Small intestine (tissue), 7 donors: ENCODE measurements at regions not wholly inside any gene's neighbourhood (a gene's known extent, or its start where the extent isn't known, plus 50 kb on each side); places are given as distances from the start of the nearest gene placed in this dataset.

Experiments used
- DNase-seq, 2 donors: peaks; one replicate each; pipeline versions ENCODE4 v3.0.0 to v3.0.0-alpha.2; 2013
- FAIRE-seq: peaks from 2 replicates; lab custom pipeline; 2012; peaks lifted over from hg19 to GRCh38; lab: Jason Lieb, UNC
- H3K27ac ChIP-seq, 3 donors: one replicate each; pipeline ENCODE4 v1.5.1; 2013; ENCODE audit warnings: low read length in 2 of 3, mild to moderate bottlenecking in 2 of 3, control low read depth in 1 of 3, inconsistent platforms in 1 of 3, low read depth in 1 of 3, moderate library complexity in 1 of 3
- H3K27me3 ChIP-seq, 3 donors: one replicate each; pipeline ENCODE4 v1.6.1; 2013; ENCODE audit warnings: low read length in 3 of 3, inconsistent platforms in 1 of 3; ENCODE audit not compliant: control insufficient read depth in 3 of 3, insufficient read depth in 3 of 3
- H3K36me3 ChIP-seq, 3 donors: one replicate each; pipeline ENCODE4 v1.6.1; 2013; ENCODE audit warnings: low read length in 3 of 3, inconsistent platforms in 1 of 3, low read depth in 1 of 3, mild to moderate bottlenecking in 1 of 3, moderate library complexity in 1 of 3; ENCODE audit not compliant: control insufficient read depth in 3 of 3, insufficient read depth in 2 of 3
- H3K4me1 ChIP-seq, 3 donors: one replicate each; pipeline ENCODE4 v1.6.1; 2013; ENCODE audit warnings: low read length in 2 of 3, inconsistent platforms in 1 of 3, low read depth in 1 of 3, mild to moderate bottlenecking in 1 of 3, moderate library complexity in 1 of 3; ENCODE audit not compliant: control insufficient read depth in 3 of 3, insufficient read depth in 2 of 3
- H3K4me3 ChIP-seq, 3 donors: one replicate each; pipeline ENCODE4 v1.5.1; 2013; ENCODE audit warnings: low read length in 3 of 3, control low read depth in 1 of 3, inconsistent platforms in 1 of 3, low read depth in 1 of 3, mild to moderate bottlenecking in 1 of 3, moderate library complexity in 1 of 3
- H3K9me3 ChIP-seq, 2 donors: one replicate each; pipeline ENCODE4 v1.6.1; 2013; ENCODE audit warnings: low read depth in 1 of 2, low read length in 1 of 2; ENCODE audit not compliant: control insufficient read depth in 2 of 2, insufficient read depth in 1 of 2
- WGBS, 3 donors: extraction: QIAGEN DNeasy Blood & Tissue Kit; methylation state at CpG; one replicate each; pipeline ENCODE4 v1.1.7; 2013; 5-methylcytosine and 5-hydroxymethylcytosine counted together
- donor health status: healthy with polysubstance abuse.
- donor health status: control.
- donor health status: control.
- donor health status: Bipolar disorder and iron deficiency.
- donor health status: healthy.

DNA sequence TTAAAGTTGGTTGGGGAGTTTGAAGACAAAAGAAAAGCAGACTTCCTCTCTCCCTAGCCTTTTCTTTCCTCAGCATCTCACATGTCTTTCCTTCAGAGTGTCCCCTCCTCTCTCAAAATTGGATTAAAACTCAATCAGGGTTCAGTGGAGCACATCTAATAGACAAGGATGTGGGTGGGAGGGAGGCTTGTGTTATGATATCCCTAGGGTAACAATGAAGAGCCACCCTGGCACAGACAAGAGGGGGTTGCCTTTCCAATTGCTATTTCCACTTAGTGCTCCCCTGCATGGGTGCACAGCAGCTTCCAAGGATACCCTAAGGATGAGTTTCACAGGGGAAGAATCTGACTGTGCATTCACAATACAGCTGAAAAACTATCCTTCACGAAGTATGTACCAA is 585.2 kb upstream of the C9orf72 start:
- Histone ChIP-seq H3K27me3 (no peaks in the 10 kb centered on the region), H3K4me3 (no peak overlapping the region), H3K36me3 (no peaks in the 10 kb centered on the region), H3K9me3 (peaks cover 0 to 9% of the 10 kb centered on the region in 2 donors), H3K4me1 (peaks cover 0 to 3% (median 0%) of the 10 kb centered on the region in 3 donors), H3K27ac (no peak overlapping the region)
- 87 to 91% (median 90%) methylated on average over 1 of the region's 1 CpG for WGBS, 3 donors
- FAIRE-seq, result no peak
- DNase-seq, result no peak

DNA sequence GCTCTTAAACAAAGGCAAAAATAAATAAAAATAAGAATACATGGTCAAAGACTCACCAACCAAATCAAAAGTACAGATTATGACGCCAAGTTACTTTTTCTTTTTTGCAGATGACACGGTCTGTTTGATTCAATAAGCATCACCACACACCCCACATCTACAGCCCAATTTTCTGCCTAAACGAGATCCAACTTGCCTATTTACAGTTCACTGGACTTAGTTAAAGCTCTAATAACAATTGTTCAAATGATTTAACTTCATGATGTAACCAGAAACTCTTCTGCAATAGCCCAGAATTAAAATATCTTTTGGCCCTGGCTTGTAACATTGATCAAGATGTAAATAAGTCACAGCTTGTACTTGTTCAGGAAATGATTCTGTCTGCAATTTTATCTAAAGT is 590.3 kb upstream of the C9orf72 start:
- Histone ChIP-seq H3K27me3 (no peaks in the 10 kb centered on the region), H3K9me3 (no peaks in the 10 kb centered on the region), H3K4me1 (no peaks in the 10 kb centered on the region), H3K4me3 (no peak overlapping the region), H3K36me3 (no peaks in the 10 kb centered on the region), H3K27ac (no peak overlapping the region)
- WGBS, 3 donors, result 63 to 72% (median 69%) methylated on average over 3 of the region's 3 CpGs
- no peak for DNase-seq
- no peak for FAIRE-seq

DNA sequence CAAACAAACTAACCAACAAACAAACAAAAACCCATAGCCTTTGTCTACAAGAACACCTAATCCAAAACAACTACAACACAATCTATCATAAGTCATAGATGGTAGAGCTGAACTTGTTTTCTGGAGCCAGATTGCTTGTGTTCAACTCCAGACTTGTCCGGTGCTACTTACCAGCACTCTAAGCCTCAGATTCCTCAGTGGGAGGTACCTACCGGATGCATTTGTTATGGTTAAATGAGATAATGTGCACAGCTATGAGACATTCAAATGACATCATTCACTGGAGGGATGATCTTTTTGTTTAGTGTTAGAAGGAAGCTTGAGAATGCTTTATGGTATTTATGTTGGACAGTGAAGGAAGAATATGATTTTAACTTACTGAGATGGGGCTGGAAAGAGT is 592.9 kb upstream of the C9orf72 start:
- no peak for FAIRE-seq
- no peak overlapping the region for H3K27ac ChIP-seq
- DNase-seq, result no peak
- WGBS, 3 donors, result 87 to 97% (median 93%) methylated on average over 2 of the region's 2 CpGs
- no peak overlapping the region for H3K4me3 ChIP-seq
- no peaks in the 10 kb centered on the region for H3K36me3 ChIP-seq
- H3K4me1 ChIP-seq, result no peaks in the 10 kb centered on the region
- no peaks in the 10 kb centered on the region for H3K9me3 ChIP-seq
- no peaks in the 10 kb centered on the region for H3K27me3 ChIP-seq

DNA sequence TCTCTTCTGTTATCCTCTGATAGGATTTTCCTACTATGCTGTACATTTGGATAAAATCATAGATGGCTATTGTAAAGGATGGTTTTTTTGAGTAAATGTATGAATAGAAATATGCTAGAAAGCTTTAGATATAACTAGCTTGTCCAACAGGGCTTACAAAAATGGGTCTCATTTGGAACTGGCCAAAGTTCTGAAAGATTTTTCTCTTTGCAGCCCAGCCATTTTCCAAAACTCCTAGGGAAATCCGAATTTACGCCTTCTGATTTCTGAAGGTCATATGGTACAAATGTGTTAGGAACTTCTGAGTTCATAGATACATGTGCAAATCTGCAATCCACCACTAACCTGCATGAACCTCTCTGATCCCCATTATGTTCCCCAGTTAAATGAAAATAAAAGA is 603.9 kb upstream of the C9orf72 start:
- H3K27ac ChIP-seq, result no peak overlapping the region
- H3K9me3 ChIP-seq, result no peaks in the 10 kb centered on the region
- 77 to 79% (median 78%) methylated on average over 2 of the region's 2 CpGs for WGBS, 3 donors
- no peak overlapping the region for H3K4me3 ChIP-seq
- no peaks in the 10 kb centered on the region for H3K27me3 ChIP-seq
- no peaks in the 10 kb centered on the region for H3K4me1 ChIP-seq
- FAIRE-seq, result no peak
- no peaks in the 10 kb centered on the region for H3K36me3 ChIP-seq
- DNase-seq, result no peak

DNA sequence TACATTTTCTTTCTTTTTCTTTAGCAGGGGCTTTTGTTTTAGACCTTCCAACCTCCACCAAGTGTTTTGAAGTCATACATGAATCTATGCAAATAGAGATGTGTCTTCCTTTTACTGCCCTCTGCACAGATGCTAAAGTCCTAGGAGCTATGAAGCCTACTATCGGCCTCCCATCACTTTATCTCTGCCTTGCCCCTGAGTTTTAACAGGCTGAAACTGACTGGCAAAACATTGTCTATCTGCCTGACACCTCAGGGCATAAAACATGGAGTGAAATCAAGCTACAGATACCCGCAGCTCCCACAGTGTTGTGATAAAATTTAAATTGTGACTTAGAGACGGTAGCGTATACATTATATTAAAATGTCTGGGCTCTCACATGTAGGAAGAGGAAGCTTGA is 604.6 kb upstream of the C9orf72 start:
- WGBS, 3 donors, result 81% methylated on average over 4 of the region's 4 CpGs
- no peaks in the 10 kb centered on the region for H3K4me1 ChIP-seq
- DNase-seq (no peak), FAIRE-seq (no peak)
- H3K4me3 ChIP-seq, result no peak overlapping the region
- H3K27ac ChIP-seq, result no peak overlapping the region
- no peaks in the 10 kb centered on the region for H3K36me3 ChIP-seq
- H3K9me3 ChIP-seq, result no peaks in the 10 kb centered on the region
- H3K27me3 ChIP-seq, result no peaks in the 10 kb centered on the region

DNA sequence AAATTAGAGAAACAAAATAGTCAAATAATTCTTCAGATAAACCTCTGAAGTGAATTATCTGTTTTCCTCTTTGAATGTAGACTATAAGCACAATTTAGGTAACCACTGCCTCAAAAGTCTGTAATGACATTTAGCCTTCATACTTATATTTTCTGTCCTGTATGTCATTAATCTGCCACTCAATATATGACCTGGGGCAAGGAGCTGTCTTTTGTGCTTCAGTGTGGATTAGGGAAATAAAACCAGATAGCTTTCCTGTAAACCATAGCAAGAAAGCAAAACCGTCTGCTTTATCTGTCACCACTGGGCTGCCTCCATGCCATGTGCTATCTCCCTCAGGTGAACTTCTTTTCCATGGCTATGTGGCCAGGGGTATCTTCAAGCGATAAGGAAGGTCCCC is 606.6 kb upstream of the C9orf72 start:
- H3K36me3 ChIP-seq, result no peaks in the 10 kb centered on the region
- H3K4me3 ChIP-seq, result no peak overlapping the region
- no peak overlapping the region for H3K27ac ChIP-seq
- FAIRE-seq (no peak), DNase-seq (no peak)
- 55 to 75% (median 60%) methylated on average over 2 of the region's 2 CpGs for WGBS, 3 donors
- no peaks in the 10 kb centered on the region for H3K4me1 ChIP-seq
- H3K9me3 ChIP-seq, result no peaks in the 10 kb centered on the region
- H3K27me3 ChIP-seq, result no peaks in the 10 kb centered on the region

DNA sequence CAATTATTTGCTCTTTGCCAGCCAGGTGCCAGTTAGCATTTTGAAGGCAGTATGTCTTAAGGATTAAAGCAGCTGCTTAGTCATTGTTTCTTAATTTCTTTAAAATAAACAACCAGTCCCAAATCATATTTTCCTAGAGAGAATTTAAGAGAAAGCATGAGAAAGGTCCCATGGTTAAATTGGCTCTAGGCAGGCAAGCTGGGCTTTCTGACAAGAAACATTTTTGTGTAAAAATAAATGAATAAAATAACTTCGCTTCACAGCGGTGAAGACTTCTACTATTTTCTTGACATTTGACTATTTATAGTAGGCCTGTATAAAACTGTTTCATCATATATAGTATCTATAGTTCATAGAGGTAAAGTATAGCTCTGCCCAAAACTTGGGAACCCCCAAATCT is 617.7 kb upstream of the C9orf72 start:
- Histone ChIP-seq H3K9me3 (no peaks in the 10 kb centered on the region), H3K27me3 (no peaks in the 10 kb centered on the region), H3K4me1 (no peaks in the 10 kb centered on the region), H3K27ac (no peak overlapping the region), H3K4me3 (no peak overlapping the region), H3K36me3 (no peaks in the 10 kb centered on the region)
- no peak for DNase-seq
- 85 to 99% (median 96%) methylated on average over 2 of the region's 2 CpGs for WGBS, 3 donors
- no peak for FAIRE-seq

DNA sequence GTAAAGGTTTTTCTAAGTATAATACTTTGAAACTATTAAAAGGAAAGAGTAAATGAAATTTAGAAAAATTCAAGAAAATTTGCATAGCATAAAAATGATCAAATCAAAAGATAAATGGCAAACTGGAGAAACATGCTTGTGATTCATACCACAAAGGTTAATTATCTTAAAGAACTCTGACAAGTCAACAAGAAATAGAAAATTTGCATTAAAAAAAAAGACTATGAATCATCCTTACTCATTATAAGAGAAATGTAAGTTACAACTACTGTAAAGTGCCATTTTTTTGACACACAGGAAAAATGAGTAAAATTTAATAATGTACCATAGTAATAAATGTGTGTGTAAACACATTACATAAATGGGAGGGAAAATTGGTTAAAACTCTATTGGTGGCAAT is 624.4 kb upstream of the C9orf72 start:
- Histone ChIP-seq H3K27me3 (no peaks in the 10 kb centered on the region), H3K36me3 (no peaks in the 10 kb centered on the region), H3K9me3 (no peaks in the 10 kb centered on the region), H3K4me3 (no peak overlapping the region), H3K27ac (no peak overlapping the region), H3K4me1 (no peaks in the 10 kb centered on the region)
- no peak for FAIRE-seq
- DNase-seq, result no peak

DNA sequence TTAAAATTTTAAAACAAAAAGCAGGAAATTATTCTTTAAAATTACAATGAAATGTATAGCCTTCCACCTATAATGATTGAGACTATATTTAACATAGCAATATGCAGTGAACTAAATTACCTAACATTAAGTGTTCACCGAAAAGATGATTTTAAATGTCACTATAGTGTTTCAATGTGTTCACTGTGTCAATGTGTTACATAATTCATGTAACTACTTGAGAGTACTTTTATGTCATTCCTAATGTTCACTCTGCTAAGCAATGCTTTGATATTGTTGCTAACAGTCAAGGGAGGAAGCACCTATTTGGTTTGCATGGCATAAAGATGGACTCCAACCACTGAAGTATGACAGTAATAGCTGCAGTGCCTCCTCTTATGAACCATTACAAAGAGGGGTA is 629.8 kb upstream of the C9orf72 start:
- no peak for DNase-seq
- Histone ChIP-seq H3K36me3 (no peaks in the 10 kb centered on the region), H3K9me3 (no peaks in the 10 kb centered on the region), H3K4me1 (no peaks in the 10 kb centered on the region), H3K27me3 (no peaks in the 10 kb centered on the region), H3K4me3 (no peak overlapping the region), H3K27ac (no peak overlapping the region)
- no peak for FAIRE-seq
- WGBS, 3 donors, result 90 to 95% (median 90%) methylated on average over 1 of the region's 1 CpG
